CD14-positive monocyte (primary cell): ENCODE measurements at regions not wholly inside any gene's neighbourhood (a gene's known extent, or its start where the extent isn't known, plus 50 kb on each side); places are given as distances from the start of the nearest gene placed in this dataset.

ENCODE experiments used
- DNase-seq, 3 donors: peaks; one replicate each; pipeline ENCODE4 v3.0.0-alpha.2; 2011 to 2022
- H2AFZ ChIP-seq: 2 replicates; pipeline ENCODE4 v1.6.0; 2012; ENCODE audit warnings: mild to moderate bottlenecking, low read depth, low read length, inconsistent platforms; ENCODE audit not compliant: insufficient read depth, poor library complexity, severe bottlenecking
- H3K27ac ChIP-seq, 2 donors: 1 replicate in 1 of 2; 2 replicates in 1 of 2; pipeline ENCODE4 v1.5.1; 2012 to 2013; ENCODE audit warnings: low read length in 2 of 2, control low read depth in 1 of 2, inconsistent platforms in 1 of 2, low read depth in 1 of 2, mild to moderate bottlenecking in 1 of 2
- H3K27me3 ChIP-seq, 2 donors: one replicate each; pipeline versions ENCODE4 v1.6.0 to v1.6.1; 2011 to 2013; ENCODE audit warnings: low read length in 2 of 2; ENCODE audit not compliant: control insufficient read depth in 2 of 2, insufficient read depth in 2 of 2
- H3K36me3 ChIP-seq, 2 donors: replicated peaks in 1 of 2; 1 replicate in 1 of 2; 2 replicates in 1 of 2; pipeline versions ENCODE4 v1.5.1 to v1.6.1; 2012 to 2013; ENCODE audit warnings: low read length in 2 of 2, control low read depth in 1 of 2, inconsistent platforms in 1 of 2, mild to moderate bottlenecking in 1 of 2; ENCODE audit not compliant: insufficient read depth in 2 of 2, control insufficient read depth in 1 of 2
- H3K4me1 ChIP-seq, 2 donors: 1 replicate in 1 of 2; 2 replicates in 1 of 2; pipeline versions ENCODE4 v1.5.1 to v1.6.1; 2012 to 2013; ENCODE audit warnings: low read length in 2 of 2, control low read depth in 1 of 2, inconsistent platforms in 1 of 2, mild to moderate bottlenecking in 1 of 2, moderate library complexity in 1 of 2; ENCODE audit not compliant: insufficient read depth in 2 of 2, control insufficient read depth in 1 of 2
- H3K4me2 ChIP-seq: replicated peaks from 2 replicates; pipeline ENCODE3; 2012; ENCODE audit warnings: low read length, moderate library complexity, mild to moderate bottlenecking; ENCODE audit not compliant: poor library complexity, severe bottlenecking; ENCODE audit errors: extremely low read depth
- H3K4me3 ChIP-seq, 3 experiments: fragments of 200-600 bp in 1 of 3; sonication (generic) in 1 of 3; replicated peaks in 1 of 3; 1 replicate in 2 of 3; 2 replicates in 1 of 3; pipeline ENCODE4 v1.5.1; 2011 to 2013; ENCODE audit warnings: low read length in 3 of 3, mild to moderate bottlenecking in 3 of 3, control low read depth in 2 of 3, low read depth in 2 of 3, inconsistent platforms in 1 of 3, moderate library complexity in 1 of 3
- H3K79me2 ChIP-seq: 2 replicates; pipeline ENCODE4 v1.6.0; 2012; ENCODE audit warnings: mild to moderate bottlenecking, control low read depth, inconsistent platforms, low read length, moderate library complexity; ENCODE audit not compliant: insufficient read depth
- H3K9ac ChIP-seq: 2 replicates; pipeline ENCODE4 v1.6.0; 2017; ENCODE audit warnings: low read length, mild to moderate bottlenecking; ENCODE audit not compliant: insufficient read depth, poor library complexity, severe bottlenecking
- H3K9me3 ChIP-seq, 2 donors: replicated peaks in 1 of 2; 1 replicate in 1 of 2; 2 replicates in 1 of 2; pipeline versions ENCODE4 v1.5.1 to v1.6.1; 2012 to 2013; ENCODE audit warnings: low read length in 2 of 2, control low read depth in 1 of 2; ENCODE audit not compliant: control insufficient read depth in 1 of 2, insufficient read depth in 1 of 2
- H4K20me1 ChIP-seq: 2 replicates; pipeline ENCODE4 v1.6.0; 2012; ENCODE audit warnings: mild to moderate bottlenecking, low read length, control low read depth, moderate library complexity; ENCODE audit not compliant: insufficient read depth
- H3K27ac Mint-ChIP-seq, 7 donors: one replicate each; pipeline ENCODE4 v1.8.0; 2020; ENCODE audit warnings: mild to moderate bottlenecking in 7 of 7, mixed read lengths in 7 of 7, moderate library complexity in 6 of 7, inconsistent platforms in 2 of 7
- H3K27me3 Mint-ChIP-seq, 3 donors: one replicate each; pipeline ENCODE4 v1.8.0; 2021 to 2022; ENCODE audit warnings: low read depth in 3 of 3, mild to moderate bottlenecking in 3 of 3, mixed read lengths in 3 of 3, moderate library complexity in 3 of 3, inconsistent platforms in 1 of 3
- H3K36me3 Mint-ChIP-seq, 2 donors: one replicate each; pipeline ENCODE4 v1.8.0; 2020; ENCODE audit warnings: mixed read lengths in 2 of 2, inconsistent platforms in 1 of 2, mild to moderate bottlenecking in 1 of 2
- H3K4me1 Mint-ChIP-seq: one replicate; pipeline ENCODE4 v1.8.0; 2020; ENCODE audit warnings: mild to moderate bottlenecking, mixed read lengths
- H3K4me3 Mint-ChIP-seq, 2 donors: one replicate each; pipeline ENCODE4 v1.8.0; 2020; ENCODE audit warnings: mild to moderate bottlenecking in 2 of 2, mixed read lengths in 2 of 2, moderate library complexity in 1 of 2
- H3K9me3 Mint-ChIP-seq, 7 donors: one replicate each; pipeline ENCODE4 v1.8.0; 2020 to 2022; ENCODE audit warnings: mixed read lengths in 7 of 7, mild to moderate bottlenecking in 6 of 7, moderate library complexity in 6 of 7, inconsistent platforms in 2 of 7
- WGBS: methylation state at CpG from one replicate; pipeline ENCODE4 v1.1.5; 2013; ENCODE audit warnings: missing lambda C conversion rate; ENCODE audit not compliant: insufficient coverage; 5-methylcytosine and 5-hydroxymethylcytosine counted together
- intact Hi-C, 2 donors: fragments of 100-400 bp; cut with micrococcal nuclease; formaldehyde crosslinking; loops; one replicate each; pipeline versions ENCODE4 v1.15.0 to v1.15.1; 2023
- TF ChIP-seq, protein P1 (sequence below): fragments of 200-600 bp; IDR thresholded peaks from one replicate; pipeline ENCODE4 v1.8.0; 2022; ENCODE audit warnings: antibody characterized with exemption, mild to moderate bottlenecking

DNA sequence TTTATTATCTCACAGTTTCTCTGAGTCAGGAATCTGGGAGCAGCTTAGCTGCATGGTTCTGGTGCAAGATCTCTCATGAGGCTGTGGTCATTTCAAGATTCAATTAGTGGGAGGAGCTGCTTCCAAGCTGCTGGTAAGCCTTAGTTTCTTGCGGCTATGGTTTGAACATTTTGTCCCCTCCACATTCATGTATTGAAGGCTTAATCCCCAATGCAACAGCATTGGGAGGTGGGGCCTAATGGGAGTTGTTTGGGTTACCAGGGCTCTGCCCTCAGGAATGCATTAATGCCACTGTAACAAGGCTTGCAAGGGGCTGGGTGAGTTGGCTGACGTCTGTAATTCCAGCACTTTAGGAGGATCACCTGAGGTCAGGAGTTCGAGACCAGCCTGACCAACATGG lies 272.9 kb downstream of the UTP18 start:
- Histone ChIP-seq H4K20me1 (no peaks in the 10 kb centered on the region), H3K27ac (no peak overlapping the region), H3K4me1 (no peaks in the 10 kb centered on the region), H3K4me2 (no peak overlapping the region), H3K9ac (no peak overlapping the region), H3K4me3 (no peak overlapping the region), H2AFZ (no peak overlapping the region), H3K27me3 (no peaks in the 10 kb centered on the region), H3K9me3 (no peaks in the 10 kb centered on the region), H3K36me3 (no peaks in the 10 kb centered on the region), H3K79me2 (no peaks in the 10 kb centered on the region)
- 80% methylated on average over 1 of the region's 3 CpGs for WGBS
- DNase-seq = no peak
- Mint-ChIP-seq H3K4me3 (no peak overlapping the region), H3K36me3 (no peaks in the 10 kb centered on the region), H3K4me1 (no peaks in the 10 kb centered on the region), H3K27me3 (no peaks in the 10 kb centered on the region), H3K27ac (no peak overlapping the region), H3K9me3 (peaks cover 0 to 2% (median 0%) of the 10 kb centered on the region in 7 donors)
- TF ChIP-seq, protein P1, sequence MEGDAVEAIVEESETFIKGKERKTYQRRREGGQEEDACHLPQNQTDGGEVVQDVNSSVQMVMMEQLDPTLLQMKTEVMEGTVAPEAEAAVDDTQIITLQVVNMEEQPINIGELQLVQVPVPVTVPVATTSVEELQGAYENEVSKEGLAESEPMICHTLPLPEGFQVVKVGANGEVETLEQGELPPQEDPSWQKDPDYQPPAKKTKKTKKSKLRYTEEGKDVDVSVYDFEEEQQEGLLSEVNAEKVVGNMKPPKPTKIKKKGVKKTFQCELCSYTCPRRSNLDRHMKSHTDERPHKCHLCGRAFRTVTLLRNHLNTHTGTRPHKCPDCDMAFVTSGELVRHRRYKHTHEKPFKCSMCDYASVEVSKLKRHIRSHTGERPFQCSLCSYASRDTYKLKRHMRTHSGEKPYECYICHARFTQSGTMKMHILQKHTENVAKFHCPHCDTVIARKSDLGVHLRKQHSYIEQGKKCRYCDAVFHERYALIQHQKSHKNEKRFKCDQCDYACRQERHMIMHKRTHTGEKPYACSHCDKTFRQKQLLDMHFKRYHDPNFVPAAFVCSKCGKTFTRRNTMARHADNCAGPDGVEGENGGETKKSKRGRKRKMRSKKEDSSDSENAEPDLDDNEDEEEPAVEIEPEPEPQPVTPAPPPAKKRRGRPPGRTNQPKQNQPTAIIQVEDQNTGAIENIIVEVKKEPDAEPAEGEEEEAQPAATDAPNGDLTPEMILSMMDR = no peak
- intact Hi-C loops = loop anchor here in 1 of 2 donors (10.0 kb wide), 1 partner anchor 168 kb away; no protein-coding TSS in a partner anchor

DNA sequence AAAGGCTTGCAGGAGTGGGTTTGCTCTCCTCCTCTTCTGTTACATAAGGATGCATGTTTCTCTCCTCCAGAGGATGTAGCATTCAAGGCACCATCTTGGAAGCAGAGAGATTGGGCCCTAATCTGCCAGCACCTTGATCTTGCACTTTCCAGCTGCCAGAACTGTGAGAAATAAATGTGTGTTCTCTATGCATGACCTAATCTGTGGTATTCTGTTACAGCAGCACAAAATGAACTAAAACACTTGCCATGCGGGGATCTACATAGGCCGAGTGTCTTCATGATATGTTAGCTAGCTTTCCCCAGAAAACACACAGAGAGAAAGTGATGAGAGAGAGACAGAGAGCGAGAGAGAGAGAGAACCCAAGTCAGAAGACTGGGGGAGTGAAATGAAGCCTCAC lies 273.5 kb downstream of the UTP18 start:
- no peak for DNase-seq
- Histone ChIP-seq H3K9me3 (no peaks in the 10 kb centered on the region), H2AFZ (no peak overlapping the region), H3K4me1 (no peaks in the 10 kb centered on the region), H3K36me3 (no peaks in the 10 kb centered on the region), H3K27ac (no peak overlapping the region), H3K27me3 (no peaks in the 10 kb centered on the region), H3K4me3 (no peak overlapping the region), H4K20me1 (no peaks in the 10 kb centered on the region), H3K9ac (no peak overlapping the region), H3K79me2 (no peaks in the 10 kb centered on the region), H3K4me2 (no peak overlapping the region)
- peaks cover 0 to 4% (median 2%) of the 10 kb centered on the region in 7 donors for H3K9me3 Mint-ChIP-seq
- H3K4me3 Mint-ChIP-seq = no peak overlapping the region
- 100% methylated on average over 1 of the region's 3 CpGs for WGBS
- intact Hi-C loops = loop anchor here in 1 of 2 donors (10.0 kb wide), 1 partner anchor 169 kb away; no protein-coding TSS in a partner anchor
- no peak overlapping the region for H3K27ac Mint-ChIP-seq
- no peaks in the 10 kb centered on the region for H3K27me3 Mint-ChIP-seq
- H3K4me1 Mint-ChIP-seq = no peaks in the 10 kb centered on the region
- H3K36me3 Mint-ChIP-seq = no peaks in the 10 kb centered on the region
- TF ChIP-seq, protein P1 = no peak
